Eye (tissue), 1 donor: ENCODE measurements at regions not wholly inside any gene's neighbourhood (a gene's known extent, or its start where the extent isn't known, plus 50 kb on each side); places are given as distances from the start of the nearest gene placed in this dataset.

Experiments
- DNase-seq: peaks from one replicate; pipeline ENCODE4 v3.0.0-alpha.2; 2015

- DNase-seq: no peak
Observed at GRCh38 chr2:71919708-71920107, 228.0 kb downstream of the CYP26B1 start.

DNA sequence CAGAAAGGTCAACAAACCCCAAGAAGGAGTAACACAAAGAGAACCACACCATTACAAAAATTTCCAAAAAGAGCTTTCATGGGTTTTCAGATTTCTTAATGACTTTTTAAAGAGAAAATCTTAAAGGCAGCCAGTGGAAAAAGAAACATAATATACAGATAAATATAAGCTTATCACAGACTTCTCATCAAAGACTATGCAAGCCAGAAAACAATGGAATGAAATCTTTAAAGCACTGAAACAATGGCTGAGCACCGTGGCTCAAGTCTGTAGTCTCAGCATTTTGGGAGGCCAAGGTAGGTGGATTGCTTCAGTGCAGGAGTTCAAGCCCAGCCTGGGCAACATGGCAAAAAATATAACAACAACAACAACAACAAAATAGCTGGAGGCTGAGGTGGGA, 237.4 kb downstream of the CYP26B1 start:
- no peak for DNase-seq

- DNase-seq: no peak
Observed at GRCh38 chr2:71908798-71909197, 238.9 kb downstream of the CYP26B1 start.

GRCh38 chr2:71907503-71907902, 240.2 kb downstream of the CYP26B1 start:
- DNase-seq: no peak

DNA sequence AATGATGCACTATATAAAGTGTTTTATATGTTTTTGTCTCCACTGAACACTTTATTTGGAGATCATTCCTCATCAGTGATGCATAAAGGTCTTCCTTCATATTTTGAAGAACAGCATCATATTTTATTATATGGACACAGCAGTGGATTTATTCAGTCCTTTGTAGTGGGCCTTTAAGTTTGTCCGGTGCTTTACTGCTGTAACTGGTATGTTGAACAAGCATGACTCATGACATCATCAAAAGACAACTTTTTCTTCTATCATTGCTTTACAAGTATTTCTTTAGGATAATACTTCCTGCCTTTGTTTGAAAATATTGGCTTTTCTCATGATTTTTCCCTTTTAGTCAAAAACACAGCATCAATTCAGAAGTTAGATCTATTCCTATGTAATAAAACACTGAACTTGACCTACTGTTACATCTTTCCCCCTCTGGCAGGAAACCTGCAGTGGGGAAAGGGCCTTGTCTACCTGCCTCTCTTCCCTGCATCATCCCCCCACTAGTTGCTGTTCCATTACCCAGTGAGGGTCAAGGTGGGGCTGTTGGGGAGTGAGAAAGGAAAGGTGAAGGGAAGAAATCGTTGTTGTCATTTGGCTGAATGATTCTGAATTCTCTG, 241.2 kb downstream of the CYP26B1 start:
- DNase-seq: no peak

- DNase-seq: no peak
Observed at GRCh38 chr2:71905205-71905604, 242.5 kb downstream of the CYP26B1 start.

DNA sequence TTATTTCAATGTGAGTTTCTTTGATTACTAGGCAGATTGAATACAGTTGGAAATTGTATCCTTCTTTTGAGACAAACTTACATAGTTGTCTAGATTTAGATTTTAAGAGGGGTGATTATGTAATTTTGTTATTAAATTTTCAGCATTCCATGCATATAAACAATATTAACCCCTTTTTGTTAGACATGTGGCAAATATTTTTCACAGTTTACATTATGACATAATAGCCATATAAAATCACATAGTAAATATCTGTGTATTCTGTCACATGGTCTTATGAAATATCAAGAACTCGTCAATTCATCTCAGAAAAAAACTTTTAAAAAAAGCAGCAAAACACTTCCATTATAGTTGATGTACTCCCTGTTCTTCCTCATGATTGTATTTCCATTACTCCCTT, 243.8 kb downstream of the CYP26B1 start:
- DNase-seq: no peak

DNA sequence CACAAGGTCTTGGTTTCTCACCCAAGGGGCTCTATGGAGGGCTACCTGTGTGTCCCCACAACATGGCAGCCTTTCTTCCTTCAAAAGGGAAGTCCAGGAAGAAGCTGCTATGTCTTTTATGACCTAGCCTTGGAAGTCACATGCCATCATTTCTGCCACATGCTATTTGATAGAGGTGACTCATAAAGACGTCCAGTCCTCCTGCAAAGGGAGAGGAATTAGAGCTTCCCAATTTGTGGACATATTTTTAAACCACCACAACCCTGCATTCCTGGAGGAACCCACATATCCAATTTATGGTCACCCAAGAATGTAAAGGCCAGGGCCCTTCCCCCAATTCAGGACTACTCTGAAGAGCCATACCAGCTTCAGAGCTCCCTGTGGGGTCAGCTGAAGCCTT, 246.2 kb downstream of the CYP26B1 start:
- no peak for DNase-seq

- no peak for DNase-seq
Observed at GRCh38 chr2:71898851-71899681, 248.6 kb downstream of the CYP26B1 start.

GRCh38 chr2:71898375-71898774, 249.3 kb downstream of the CYP26B1 start:
- no peak for DNase-seq

DNA sequence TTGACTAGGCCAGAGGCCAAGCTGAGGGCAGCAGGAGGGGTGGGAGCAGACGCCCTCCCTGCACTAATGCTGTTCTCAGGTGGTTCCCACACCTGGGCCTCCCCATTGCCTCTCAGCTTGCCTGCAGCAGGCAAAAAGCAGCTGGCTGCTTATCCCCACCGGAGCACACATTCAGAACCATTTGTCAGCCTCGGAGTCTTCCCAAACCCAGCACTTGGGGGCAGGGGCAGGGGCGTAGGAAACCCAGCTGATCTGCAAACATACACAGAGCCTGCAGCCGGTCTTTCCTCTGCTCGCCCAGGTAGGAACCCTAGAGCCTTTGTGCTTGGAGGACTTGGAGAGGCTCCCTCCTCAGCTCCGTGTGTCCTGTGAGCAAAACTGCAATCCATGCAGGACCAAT, 249.8 kb downstream of the CYP26B1 start:
- DNase-seq: no peak

DNA sequence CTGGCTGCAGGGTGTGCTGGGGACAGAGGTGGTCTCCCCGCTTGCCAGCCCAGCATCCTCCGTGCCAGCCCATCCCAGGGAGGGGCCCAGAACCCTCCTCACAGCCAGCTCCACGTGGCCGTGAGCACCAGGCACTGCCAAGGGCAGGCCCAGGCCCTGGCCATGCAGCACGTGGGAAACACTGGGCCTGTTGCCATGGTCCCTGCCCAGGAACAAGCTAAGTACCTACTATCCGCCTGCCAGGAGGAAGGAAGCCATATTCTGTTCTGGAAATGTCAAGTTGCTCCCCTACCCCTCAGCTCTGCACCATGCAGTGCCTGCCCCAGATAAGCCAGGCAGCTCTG, 250.6 kb downstream of the CYP26B1 start:
- DNase-seq: no peak

GRCh38 chr2:71896385-71897136, 251.1 kb downstream of the CYP26B1 start:
- DNase-seq: no peak

DNA sequence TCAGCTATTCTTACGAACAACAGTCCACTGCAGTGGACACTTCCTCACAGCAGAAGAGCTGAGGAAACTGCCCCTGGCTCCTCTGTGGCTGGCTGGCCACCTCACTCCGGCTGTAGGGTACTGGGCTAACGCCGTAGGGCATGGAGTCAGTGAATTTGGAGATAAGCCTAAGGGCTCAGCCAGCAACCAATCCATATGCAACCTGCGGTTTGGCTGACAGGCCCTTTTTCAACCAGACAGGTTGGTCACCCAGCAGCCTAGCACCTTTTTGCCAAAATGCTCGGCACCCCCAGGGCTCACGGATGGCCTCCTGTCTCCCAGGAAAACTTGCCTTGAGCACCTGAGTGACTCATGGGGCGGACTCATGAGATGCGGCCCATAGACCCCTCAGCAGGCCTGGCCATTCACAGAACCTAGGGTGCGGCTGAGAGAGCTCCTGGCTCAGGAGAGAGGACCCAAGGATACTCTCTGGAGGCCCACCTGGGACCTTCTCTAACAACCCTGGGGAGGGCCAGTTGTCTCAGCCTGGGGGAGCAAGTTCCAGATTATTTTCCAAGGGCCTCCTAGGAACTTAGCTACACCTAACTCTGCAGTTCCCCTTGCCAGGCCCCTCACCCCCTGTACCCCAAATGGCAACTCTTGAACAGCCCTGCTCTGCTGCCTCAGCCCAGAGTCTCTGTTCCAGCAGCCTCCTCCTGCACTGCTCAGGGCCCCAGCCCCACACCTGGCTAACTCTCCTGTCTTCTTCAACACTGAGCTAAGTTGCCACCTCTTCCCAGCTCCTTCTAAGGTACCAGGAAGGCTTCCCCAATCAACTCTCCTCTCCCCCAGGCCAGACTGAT, 252.1 kb downstream of the CYP26B1 start:
- DNase-seq: no peak

DNA sequence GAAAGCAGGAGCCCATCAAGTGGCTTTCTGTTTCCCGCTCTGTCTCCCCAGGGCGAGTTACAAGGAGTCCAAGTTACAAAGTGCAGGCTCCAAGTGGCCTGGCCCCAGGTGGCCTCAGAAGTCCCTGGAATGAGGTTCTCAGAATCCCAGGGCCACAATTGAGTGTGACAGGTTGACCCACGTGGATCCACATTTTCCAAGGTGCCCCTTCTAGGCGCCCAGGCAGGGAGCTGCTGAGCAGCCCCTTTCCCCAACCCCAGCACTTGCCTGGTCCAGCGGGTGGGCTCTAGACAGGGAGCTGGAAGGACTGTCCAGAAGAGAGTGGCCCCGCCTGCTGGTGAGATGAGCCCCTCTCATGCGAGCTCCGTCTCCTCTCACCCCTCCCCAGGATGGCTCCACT, 253.4 kb downstream of the CYP26B1 start:
- DNase-seq: no peak

- no peak for DNase-seq
Observed at GRCh38 chr2:71893646-71894045, 254.0 kb downstream of the CYP26B1 start.

- DNase-seq: no peak
Observed at GRCh38 chr2:71892896-71893295, 254.8 kb downstream of the CYP26B1 start.

GRCh38 chr2:71892423-71892730, 255.3 kb downstream of the CYP26B1 start:
- no peak for DNase-seq

GRCh38 chr2:71891719-71892422, 255.8 kb downstream of the CYP26B1 start:
- no peak for DNase-seq

GRCh38 chr2:71891155-71891554, 256.5 kb downstream of the CYP26B1 start:
- DNase-seq: no peak

GRCh38 chr2:71889759-71890684, 257.6 kb downstream of the CYP26B1 start:
- peak; percentile 20 for DNase-seq
